DMS114 treated with DMSO at 0.1 percent for 48 hours (cell line): ENCODE measurements at regions not wholly inside any gene's neighbourhood (a gene's known extent, or its start where the extent isn't known, plus 50 kb on each side); places are given as distances from the start of the nearest gene placed in this dataset.
"Not testable (repeated sequence)": the region's sequence is repeated elsewhere in the genome, so short reads cannot be mapped to it uniquely, and the experiment has no call there.

Source experiments
- DNase-seq: peaks from one replicate; lab custom pipeline; 2025; ENCODE audit not compliant: unreplicated experiment; lab: John Stamatoyannopoulos, UW

DNA sequence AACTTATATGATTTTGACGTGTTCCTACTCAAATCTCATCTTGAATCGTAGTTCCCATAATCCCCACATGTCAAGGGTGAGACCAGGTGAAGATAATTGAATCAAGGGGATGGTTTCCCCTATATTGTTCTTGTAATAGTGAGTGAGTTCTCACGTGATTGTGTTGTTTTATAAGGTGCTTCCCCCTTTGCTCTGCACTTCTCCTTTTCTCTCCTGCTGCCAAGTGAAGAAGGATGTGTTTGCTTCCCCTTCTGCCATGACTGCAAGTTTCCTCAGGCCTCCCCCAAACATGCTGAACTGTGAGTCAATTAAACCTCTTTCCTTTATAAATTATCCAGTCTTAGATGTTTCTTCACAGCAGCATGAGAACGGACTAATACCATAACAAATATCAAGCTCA is 83.2 kb downstream of the MANEA start:
- DNase-seq, result no peak

DNA sequence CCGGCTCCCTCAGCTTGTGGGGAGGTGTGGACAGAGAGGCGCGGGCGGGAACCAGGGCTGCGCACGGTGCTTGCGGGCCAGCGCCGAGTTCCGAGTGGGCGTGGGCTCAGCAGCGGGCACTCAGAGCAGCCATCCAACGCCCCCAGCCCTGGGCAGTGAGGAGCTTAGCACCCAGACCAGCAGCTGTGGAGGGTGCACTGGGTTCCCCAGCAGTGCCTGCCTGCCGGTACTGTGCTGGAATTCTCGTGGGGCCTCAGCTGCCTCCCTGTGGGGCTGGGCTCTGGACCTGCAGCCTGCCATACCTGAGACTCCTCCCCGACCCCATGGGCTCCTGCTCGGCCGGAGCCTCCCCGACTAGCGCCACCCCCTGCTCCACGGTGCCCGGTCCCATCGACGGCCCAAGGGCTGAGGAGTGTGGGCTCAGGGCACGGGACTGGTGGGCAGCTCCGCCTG is 92.7 kb downstream of the MANEA start:
- DNase-seq, result no peak

DNA sequence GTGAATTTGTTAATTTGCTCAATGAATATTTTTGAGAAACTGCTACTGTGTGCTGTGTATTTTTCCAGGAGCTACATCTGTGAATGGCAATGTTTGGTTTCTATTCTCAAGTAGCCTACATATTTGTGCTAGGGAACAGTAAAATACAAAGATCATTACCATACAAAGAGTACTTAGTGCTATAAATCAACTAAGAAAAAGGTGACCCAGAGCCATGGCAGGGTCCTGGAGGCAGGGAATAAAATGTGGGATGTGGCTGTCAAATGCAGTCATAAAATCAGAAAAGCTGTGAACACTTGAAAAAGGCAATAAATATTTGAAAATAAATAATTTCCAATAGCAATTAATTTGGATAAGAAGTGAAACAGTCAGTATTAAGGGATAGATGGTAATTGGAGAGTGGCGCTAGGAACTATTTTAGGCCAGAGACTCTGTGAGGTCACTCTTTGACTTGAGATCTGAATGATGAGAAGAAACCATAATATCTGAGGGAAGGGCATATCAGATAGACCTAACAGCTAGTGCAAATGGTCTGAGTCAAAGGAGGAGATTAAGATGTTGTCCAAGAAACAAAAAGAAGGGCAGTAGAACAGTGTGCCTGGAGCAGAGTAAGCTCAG is 98.8 kb downstream of the MANEA start:
- no peak for DNase-seq

DNA sequence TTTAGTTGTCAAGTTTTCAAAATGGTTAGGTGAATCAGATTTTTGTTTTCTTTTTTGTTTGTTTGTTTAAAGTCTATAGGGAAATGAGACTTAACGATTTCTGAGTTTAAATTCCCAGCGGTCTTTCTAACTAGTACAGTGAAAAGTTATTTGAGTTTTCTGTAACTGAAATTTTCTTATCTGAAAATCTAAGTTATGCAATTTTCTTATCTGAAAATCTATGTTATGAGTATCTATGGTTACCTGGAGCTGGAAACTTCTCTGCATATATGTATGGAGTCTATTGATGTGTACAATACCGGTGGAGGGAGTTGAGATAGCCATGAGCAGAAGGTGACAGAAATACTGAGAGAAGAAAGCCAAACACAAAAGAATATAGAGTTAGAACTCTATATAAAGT is 102.6 kb downstream of the MANEA start:
- DNase-seq, result no peak

DNA sequence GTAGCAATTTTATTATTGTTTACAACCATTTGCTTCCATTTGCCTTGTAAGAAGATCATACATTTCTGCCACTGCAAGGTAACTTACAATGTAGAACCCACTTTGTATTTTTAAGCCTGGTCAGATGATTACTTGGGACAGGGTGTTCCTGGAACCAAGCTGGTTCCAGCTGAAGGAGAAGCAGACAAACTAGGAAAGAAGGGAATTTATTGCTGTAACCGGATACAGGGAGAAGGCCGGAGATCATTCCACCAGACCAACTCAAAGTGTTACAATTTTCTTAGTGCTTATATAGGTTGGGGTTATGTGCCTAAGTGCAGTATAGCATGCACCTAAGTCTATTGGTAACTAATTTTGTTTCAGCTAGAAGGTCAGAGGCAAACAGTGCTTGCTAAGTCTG is 104.4 kb downstream of the MANEA start:
- DNase-seq, result no peak

DNA sequence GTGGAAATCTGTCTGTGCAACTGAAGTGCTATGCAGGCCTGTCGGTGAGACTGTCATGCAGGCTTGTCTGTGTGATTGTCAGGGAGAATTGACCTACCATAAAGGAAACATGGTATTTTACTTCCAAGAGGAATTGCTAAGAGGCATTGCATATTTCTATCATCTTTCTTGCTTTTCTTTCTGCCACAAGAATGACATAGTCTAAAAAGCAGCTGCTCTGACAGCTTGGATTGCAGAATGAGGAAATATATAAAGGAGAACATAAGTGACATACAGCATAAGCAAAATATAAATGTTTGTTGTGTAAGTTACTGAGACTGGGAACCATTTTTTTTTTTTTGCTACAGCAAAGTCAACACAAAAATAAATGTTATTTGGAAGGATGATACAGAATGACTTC is 105.1 kb downstream of the MANEA start:
- no peak for DNase-seq

DNA sequence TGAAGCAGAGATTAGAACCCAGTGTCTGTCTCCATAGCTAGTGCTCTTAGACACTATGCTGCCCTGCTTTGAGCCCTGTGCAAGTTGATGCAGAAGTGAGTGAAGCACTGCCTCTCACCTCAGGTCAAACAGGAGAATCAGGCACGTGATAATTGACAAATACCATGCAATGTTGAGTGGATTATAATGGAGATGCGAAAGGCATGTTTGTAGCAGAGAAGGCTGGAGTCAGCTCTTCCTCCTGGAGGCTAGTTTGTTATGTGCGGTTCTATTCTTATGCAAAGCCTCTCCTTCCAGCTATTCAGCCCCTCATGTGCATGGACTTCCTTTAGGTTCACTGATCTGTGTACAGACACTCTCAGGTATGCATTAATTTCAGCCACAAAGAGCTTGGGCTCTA is 108.5 kb downstream of the MANEA start:
- no peak for DNase-seq

DNA sequence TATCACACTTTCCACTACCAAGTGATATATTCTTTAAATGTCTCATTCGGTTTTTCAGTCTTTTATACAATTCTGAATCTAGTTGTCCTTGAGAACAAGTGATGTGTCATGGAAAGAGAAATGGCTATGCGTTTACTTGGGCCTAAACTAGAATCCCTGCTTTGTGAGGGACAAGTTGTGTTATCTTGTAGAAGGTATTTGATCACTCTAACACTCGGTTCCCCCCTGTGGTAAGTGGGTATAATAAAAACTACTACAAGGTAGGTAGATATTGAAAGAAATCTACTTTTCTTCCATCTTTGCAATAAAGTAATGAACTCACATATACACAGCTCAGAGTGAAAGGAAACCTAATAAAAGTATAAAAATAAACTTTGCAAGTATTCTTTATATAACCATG is 108.9 kb downstream of the MANEA start:
- no peak for DNase-seq

DNA sequence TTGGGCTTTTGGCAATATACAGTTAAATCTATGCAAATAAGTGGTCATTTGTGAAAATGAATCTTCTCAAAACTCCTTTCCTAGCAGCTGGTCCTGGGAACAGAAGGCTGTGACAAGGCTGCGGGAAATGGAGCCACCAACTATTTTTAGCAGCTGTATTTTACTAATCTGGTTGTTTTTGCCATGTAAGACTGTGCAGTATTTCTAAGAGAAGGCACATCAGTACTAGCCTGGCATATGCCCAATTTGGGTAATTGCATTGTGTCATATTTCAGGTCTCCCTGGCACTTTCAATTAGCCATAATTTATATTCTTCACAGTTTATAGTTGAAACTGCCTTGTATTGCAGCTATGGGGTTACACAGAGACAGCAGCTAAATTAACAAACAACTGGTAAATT is 109.6 kb downstream of the MANEA start:
- no peak for DNase-seq

DNA sequence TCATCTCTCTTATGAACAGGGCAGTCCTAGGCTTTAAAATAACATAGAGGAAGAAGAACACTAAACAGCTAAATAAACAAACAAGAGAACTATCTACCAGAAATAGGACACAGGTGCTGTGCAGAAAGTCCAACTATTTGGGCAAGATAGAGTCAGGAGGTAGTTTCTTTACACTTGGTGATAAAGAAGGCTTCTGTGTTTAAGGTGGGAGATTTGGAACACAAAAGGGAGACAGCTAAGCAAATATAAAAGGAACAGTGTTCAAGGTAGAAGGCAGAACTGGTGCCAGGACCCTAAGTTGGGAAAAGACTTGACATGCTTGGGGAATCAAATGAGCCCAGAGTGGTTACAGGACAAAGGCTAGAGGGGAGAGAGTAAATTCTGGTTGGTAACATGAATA is 110.5 kb downstream of the MANEA start:
- DNase-seq, result no peak

DNA sequence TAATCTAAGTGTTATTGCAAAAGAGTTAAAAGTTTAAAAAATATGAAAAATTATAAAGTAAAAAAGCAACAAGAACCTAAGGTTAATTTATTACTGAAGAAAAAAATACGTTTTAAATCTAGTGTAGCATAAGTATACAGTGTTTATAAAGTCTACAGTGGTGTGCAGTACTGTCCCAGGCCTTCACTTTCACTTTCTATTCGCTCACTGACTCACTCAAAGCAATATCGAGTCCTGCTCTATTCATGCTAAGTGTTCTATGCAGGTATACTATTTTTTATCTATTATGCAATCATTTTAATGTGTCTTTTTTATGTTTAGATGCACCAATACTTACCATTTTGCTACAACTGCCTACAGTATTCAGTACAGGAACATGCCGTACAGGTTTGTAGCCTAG is 113.0 kb downstream of the MANEA start:
- DNase-seq, result no peak

DNA sequence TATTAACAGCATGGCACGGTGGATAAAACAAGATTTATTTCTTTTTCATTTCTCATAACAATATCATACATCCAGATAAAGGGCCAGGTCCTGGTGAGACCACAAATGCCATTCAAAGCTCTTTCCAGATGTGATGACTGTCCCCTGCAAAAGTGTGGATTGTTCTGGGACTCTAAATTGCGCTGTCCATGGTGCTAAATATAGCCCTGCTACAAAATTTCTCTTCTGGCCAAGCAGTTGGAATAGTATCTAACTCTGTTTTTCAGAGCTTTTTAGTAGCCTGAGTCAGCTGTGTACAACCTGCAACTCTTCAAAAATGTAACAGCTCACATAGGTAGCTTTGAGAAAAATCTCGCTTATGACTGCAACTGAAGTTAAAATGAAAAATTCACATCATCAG is 115.8 kb downstream of the MANEA start:
- no peak for DNase-seq

DNA sequence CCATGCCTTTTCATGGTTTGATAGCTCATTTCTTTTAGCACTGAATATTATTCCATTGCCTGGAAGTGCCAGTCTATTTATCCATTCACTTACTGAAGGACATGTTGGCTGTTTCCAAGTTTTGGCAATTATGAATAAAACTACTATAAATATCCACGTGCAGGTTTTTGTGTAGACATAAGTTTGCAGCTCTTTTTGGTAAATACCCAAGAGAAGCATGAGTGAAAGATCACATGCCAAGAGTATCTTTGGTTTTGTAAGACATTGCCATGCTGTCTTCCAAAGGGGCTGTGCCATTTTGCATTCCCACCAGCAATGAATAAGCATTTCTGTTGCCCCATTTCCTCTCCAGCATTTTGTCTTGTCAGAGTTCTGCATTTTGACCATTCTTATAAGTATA is 120.9 kb downstream of the MANEA start:
- DNase-seq, result no peak

DNA sequence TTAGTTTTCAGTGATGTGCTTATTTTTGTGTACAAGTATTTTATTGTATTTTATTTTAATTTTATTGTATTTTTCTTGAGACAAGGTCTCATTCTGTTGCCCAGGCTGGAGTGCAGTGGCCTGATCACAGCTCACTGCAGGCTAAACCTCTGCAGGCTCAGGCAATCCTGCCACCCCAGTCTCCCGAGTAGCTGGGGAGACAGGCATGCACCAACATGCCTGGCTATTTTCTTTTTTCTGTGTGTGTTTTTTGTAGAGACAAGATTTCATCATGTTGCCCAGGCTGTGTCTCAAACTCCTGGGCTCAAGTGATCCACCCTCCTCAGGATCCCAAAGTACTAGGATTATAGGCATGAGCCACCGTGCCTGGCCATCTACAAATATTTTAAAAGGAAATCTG is 146.3 kb downstream of the MANEA start:
- DNase-seq, result no peak

DNA sequence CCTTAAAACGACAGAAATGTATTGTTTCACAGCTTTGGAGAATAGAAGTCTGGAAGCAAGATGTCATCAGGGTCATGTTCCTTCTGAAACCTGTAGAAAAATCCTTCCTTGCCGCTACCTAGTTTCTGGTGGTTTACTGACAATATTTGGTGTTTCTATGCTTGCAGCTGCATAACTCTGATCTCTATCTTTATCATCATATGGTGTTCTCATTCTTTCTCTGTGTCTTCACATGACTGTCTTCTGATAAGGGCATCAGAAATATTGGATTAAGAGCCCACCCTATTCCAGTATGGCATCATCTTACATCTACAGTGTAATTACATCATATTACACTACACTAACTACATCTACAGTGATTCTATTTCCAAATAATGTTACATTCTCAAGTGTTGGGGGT is 148.0 kb downstream of the MANEA start:
- no peak for DNase-seq

DNA sequence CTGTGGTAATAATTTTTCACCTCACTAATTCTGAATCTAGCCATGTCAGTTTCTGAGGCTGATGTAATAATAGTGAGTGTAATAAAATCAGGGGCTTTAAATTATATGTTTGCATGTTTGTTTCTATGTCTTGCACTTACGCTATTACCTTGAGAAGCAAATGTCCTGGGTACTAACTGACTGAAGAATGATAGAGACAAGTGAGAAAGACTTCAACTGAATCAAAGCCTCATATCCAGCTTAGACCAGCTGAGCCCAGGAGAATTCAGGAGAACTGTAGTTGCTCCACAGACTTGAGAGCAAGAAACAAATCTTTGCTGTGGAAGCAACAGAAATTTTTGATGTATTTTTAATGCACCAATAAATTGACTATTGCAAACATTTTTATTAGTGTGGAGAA is 162.8 kb downstream of the MANEA start:
- DNase-seq, result no peak

DNA sequence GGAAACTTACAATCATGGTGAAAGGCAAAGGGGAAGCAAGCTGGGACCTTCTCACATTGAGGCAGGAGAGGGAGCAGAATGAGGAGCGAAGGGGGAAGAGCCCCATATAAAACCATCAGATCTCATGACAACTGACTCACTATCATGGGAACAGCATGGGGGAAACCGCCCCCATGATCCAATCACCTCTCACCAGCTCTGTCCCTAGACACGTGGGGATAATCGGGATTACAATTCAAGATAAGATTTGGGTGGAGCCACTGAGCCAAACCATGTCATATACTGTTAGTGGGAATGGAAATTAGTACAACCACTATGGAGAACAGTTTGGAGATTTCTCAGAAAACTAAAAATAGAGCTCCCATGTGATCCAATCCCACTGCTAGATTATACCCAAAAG is 163.7 kb downstream of the MANEA start:
- no peak for DNase-seq

DNA sequence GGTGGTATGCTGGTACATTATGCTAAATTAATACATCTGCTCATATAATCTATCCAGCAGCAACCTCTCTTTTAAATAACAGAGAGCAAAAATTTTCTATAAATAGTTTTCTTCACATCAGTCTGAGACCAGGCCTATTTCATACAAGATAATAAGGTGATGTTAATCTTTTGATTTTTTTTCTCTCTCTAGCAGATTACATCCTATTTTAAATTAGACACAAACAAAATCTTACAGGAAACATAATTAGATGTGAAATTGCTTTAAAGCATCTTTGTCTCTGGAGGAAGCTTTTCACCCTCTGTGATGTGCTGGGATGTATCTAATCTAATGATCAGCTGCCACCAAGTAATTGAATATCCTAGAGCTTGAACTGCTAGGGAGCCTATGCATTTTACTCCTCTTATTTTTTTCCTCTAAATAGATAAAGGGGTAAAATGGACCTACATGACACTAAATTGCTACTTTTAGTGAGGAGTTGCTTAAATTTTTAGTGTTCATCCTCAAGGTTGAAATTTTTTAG is 165.5 kb downstream of the MANEA start:
- no peak for DNase-seq

DNA sequence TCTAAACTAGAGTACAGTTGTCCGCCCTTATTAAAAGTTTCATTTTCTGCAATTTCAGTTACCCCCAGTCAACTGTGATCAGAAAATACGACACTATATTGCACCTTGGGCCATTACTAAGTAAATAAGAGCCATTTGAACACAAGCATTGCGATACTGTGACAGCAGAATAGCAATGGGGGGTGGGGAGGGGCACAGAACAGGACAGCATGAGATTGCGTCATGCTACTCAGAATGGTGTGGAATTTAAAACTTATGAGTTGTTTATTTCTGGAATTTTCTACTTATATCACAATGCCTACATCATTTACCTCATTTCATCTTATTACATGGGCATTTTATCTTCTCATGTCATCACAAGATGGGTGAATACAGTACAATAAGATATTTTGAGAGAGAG is 166.3 kb downstream of the MANEA start:
- no peak for DNase-seq

DNA sequence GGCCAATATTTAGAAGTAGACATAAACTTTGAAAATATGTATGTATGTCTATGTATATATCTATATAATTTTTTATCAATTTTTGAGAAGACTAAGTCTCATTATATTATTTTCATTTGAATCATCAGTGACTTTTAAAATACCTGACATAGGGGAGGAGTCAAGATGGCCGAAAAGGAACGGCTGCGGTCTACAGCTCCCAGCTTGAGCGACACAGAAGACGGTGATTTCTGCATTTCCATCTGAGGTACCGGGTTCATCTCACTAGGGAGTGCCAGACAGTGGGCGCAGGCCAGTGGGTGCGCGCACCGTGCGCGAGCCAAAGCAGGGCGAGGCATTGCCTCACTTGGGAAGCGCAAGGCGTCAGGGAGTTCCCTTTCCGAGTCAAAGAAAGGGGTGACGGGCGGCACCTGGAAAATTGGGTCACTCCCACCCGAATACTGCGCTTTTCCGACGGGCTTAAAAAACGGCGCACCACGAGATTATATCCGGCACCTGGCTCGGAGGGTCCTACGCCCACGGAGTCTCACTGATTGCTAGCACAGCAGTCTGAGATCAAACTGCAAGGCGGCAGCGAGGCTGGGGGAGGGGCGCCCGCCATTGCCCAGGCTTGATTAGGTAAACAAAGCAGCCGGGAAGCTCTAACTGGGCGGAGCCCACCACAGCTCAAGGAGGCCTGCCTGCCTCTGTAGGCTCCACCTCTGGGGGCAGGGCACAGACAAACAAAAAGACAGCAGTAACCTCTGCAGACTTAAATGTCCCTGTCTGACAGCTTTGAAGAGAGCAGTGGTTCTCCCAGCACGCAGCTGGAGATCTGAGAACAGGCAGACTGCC is 181.1 kb downstream of the MANEA start:
- DNase-seq, result not testable (repeated sequence)

DNA sequence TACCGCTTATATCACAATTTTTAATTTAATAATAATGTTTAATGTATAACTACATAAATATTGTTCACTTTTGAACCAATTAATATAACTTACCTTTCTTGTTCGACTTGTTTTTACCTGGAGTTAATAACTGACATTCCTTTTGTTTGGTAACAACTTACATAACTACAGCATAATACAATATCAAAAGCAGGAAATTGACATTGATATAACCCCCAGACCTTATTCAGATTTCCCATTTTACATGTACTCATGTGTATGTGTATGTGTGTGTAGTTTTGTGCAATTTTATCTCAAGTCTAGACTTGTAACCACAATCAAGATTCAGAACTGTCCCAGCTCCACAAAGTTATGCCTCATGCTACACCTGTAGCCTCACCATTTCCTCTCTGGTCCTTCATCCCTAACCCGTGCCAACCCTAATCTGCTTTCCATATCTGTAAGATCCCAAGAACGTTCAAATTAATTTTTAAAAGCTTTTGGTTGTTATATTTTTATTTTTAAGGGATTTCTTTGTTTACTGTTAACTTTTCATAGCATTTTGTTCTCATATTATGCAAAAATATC is 190.6 kb downstream of the MANEA start:
- DNase-seq, result no peak

DNA sequence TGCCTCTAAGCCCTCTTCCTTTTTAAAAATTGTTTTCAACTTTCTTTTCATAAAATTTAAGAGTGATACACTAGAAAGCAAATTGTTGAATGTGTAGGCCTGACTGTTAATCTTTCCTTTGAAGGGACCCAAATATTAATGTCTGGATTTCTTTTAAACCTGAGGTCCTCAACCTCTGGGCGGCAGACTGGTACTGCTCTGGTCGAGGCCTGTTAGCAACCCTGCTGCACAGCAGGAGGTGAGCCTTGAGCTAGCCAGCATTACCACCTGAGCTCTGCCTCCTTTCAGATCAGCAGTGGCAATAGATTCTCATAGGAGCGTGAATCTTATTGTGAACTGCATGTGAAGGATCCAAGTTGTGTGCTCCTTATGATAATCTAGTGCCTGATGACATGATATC is 191.2 kb downstream of the MANEA start:
- no peak for DNase-seq
